ENCODE measurements at regions not wholly inside any gene's neighbourhood (a gene's known extent, or its start where the extent isn't known, plus 50 kb on each side); places are given as distances from the start of the nearest gene placed in this dataset.

GRCh38 chr2:139631966-139632365, 851.8 kb upstream of the NXPH2 start:
- H3K4me3 ChIP-seq (ENCODE audit: low read depth, low read length): no peak overlapping the region
- DNase-seq (ENCODE audit: low read depth): no peak
- TF ChIP-seq CTCF (IDR thresholded peaks at IDR 0.05; ENCODE audit: insufficient read depth, low read depth, low read length, missing control alignments): no peak

GRCh38 chr2:139628931-139629330, 848.7 kb upstream of the NXPH2 start:
- TF ChIP-seq CTCF (IDR thresholded peaks at IDR 0.05; ENCODE audit: insufficient read depth, low read depth, low read length, missing control alignments): no peak
- no peak overlapping the region for H3K4me3 ChIP-seq (ENCODE audit: low read depth, low read length)
- no peak for DNase-seq (ENCODE audit: low read depth)

- DNase-seq (ENCODE audit: low read depth): no peak
- TF ChIP-seq CTCF (IDR thresholded peaks at IDR 0.05; ENCODE audit: insufficient read depth, low read depth, low read length, missing control alignments): no peak
- H3K4me3 ChIP-seq (ENCODE audit: low read depth, low read length): no peak overlapping the region
Measured at GRCh38 chr2:139626128-139626527, 845.9 kb upstream of the NXPH2 start.

GRCh38 chr2:139622691-139623090, 842.5 kb upstream of the NXPH2 start:
- no peak for DNase-seq (ENCODE audit: low read depth)
- no peak for TF ChIP-seq CTCF (IDR thresholded peaks at IDR 0.05; ENCODE audit: insufficient read depth, low read depth, low read length, missing control alignments)
- no peak overlapping the region for H3K4me3 ChIP-seq (ENCODE audit: low read depth, low read length)

- DNase-seq (ENCODE audit: low read depth): no peak
- H3K4me3 ChIP-seq (ENCODE audit: low read depth, low read length): no peak overlapping the region
- TF ChIP-seq CTCF (IDR thresholded peaks at IDR 0.05; ENCODE audit: insufficient read depth, low read depth, low read length, missing control alignments): no peak
Measured at GRCh38 chr2:139617747-139618146, 837.6 kb upstream of the NXPH2 start.

GRCh38 chr2:139613264-139613663, 833.1 kb upstream of the NXPH2 start:
- no peak for DNase-seq (ENCODE audit: low read depth)
- no peak overlapping the region for H3K4me3 ChIP-seq (ENCODE audit: low read depth, low read length)
- no peak for TF ChIP-seq CTCF (IDR thresholded peaks at IDR 0.05; ENCODE audit: insufficient read depth, low read depth, low read length, missing control alignments)

- no peak for TF ChIP-seq CTCF (IDR thresholded peaks at IDR 0.05; ENCODE audit: insufficient read depth, low read depth, low read length, missing control alignments)
- DNase-seq (ENCODE audit: low read depth): no peak
- H3K4me3 ChIP-seq (ENCODE audit: low read depth, low read length): no peak overlapping the region
Measured at GRCh38 chr2:139610512-139610911, 830.3 kb upstream of the NXPH2 start.

Measured in GM12865 (cell line).